ENCODE measurements at regions not wholly inside any gene's neighbourhood (a gene's known extent, or its start where the extent isn't known, plus 50 kb on each side); places are given as distances from the start of the nearest gene placed in this dataset.
"Not testable (repeated sequence)": the region's sequence is repeated elsewhere in the genome, so short reads cannot be mapped to it uniquely, and the experiment has no call there.

DNA sequence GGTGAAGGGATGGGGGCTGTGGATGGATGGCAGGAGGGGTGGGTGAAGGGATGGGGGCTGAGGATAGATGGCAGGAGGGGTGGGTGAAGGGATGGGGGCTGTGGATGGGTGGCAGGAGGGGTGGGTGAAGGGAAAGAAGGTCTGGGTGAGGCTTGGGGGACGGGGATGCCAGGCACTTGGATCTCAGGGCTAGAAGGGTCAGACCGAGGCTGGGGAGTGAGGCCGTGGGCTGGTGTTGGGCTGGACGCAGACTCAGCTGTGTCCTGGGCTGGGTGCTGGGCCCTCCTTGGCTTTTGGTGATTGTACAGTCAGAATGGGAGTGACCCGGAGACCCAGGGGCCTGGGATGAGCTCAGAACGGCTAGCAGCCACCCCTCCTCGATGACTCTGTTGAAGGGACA lies 192.4 kb downstream of the TMEM121 start:
- not testable (repeated sequence) for H4K12ac ChIP-seq (ENCODE audit: low read depth, low read length); H3K4me2 ChIP-seq (ENCODE audit: low read length); DNase-seq; H3K23ac ChIP-seq (ENCODE audit: low read length); H4K8ac ChIP-seq (ENCODE audit: low read depth, low read length); H2AK5ac ChIP-seq (ENCODE audit: low read length); H3K4me3 ChIP-seq (ENCODE audit: low read depth, low read length); H2BK12ac ChIP-seq (ENCODE audit: low read length); H2BK5ac ChIP-seq (ENCODE audit: low read depth, low read length, poor library complexity); H3K18ac ChIP-seq (ENCODE audit: low read length); H2AFZ ChIP-seq (ENCODE audit: insufficient read depth, low read length, poor library complexity); H3K36me3 ChIP-seq (ENCODE audit: control insufficient read depth in 1 of 2, insufficient read depth in 2 of 2, low read length in 2 of 2); H3K14ac ChIP-seq (ENCODE audit: low read length); H2BK120ac ChIP-seq (ENCODE audit: insufficient read depth, low read length, poor library complexity); H3K9ac ChIP-seq (ENCODE audit: low read length); H3K27ac ChIP-seq (ENCODE audit: low read depth, low read length); H4K91ac ChIP-seq (ENCODE audit: low read depth, low read length); H3K79me1 ChIP-seq (ENCODE audit: low read length); H3K4ac ChIP-seq (ENCODE audit: low read depth, low read length); H3K79me2 ChIP-seq (ENCODE audit: control insufficient read depth, insufficient read depth, low read length, poor library complexity); H3K27me3 ChIP-seq (ENCODE audit: insufficient read depth, low read length); H3K4me1 ChIP-seq (ENCODE audit: control insufficient read depth in 1 of 2, insufficient read depth in 2 of 2, low read length in 2 of 2)
- H3K9me3 ChIP-seq (ENCODE audit: insufficient read depth, low read depth, low read length) = peaks cover 19% of the 10 kb centered on the region
- WGBS (ENCODE audit: extremely low coverage, insufficient coverage, insufficient read length) = no CpG with 5 or more reads among the region's 7 CpGs

DNA sequence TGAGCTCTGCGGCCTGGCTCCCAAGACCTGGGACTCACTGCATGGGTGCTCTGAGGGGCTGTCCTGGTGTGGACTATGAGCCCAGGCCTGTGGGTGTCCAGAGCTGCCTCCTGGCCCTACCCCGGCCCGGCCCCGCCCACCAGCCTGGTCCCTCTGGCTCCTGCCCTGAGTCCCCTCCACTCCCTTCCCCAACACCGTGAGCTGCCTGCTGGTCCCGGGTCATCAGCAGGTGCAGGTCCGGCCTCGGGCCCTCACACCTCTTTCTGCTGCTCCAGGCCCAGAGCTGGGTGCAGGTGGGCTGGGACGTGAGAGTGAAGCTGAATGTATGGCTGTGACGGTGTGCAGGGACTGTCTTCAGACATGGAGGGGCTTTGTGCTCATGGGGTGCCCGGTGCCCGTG lies 193.7 kb downstream of the TMEM121 start:
- no CpG with 5 or more reads among the region's 12 CpGs for WGBS (ENCODE audit: extremely low coverage, insufficient coverage, insufficient read length)
- H3K4me3 ChIP-seq (ENCODE audit: low read depth, low read length); H4K12ac ChIP-seq (ENCODE audit: low read depth, low read length); DNase-seq; H2AFZ ChIP-seq (ENCODE audit: insufficient read depth, low read length, poor library complexity); H3K4me1 ChIP-seq (ENCODE audit: control insufficient read depth in 1 of 2, insufficient read depth in 2 of 2, low read length in 2 of 2); H3K27me3 ChIP-seq (ENCODE audit: insufficient read depth, low read length); H2BK5ac ChIP-seq (ENCODE audit: low read depth, low read length, poor library complexity); H3K18ac ChIP-seq (ENCODE audit: low read length); H4K91ac ChIP-seq (ENCODE audit: low read depth, low read length); H4K8ac ChIP-seq (ENCODE audit: low read depth, low read length); H3K4me2 ChIP-seq (ENCODE audit: low read length); H2BK120ac ChIP-seq (ENCODE audit: insufficient read depth, low read length, poor library complexity); H3K23ac ChIP-seq (ENCODE audit: low read length); H3K4ac ChIP-seq (ENCODE audit: low read depth, low read length); H3K14ac ChIP-seq (ENCODE audit: low read length); H3K27ac ChIP-seq (ENCODE audit: low read depth, low read length); H3K79me2 ChIP-seq (ENCODE audit: control insufficient read depth, insufficient read depth, low read length, poor library complexity); H2BK12ac ChIP-seq (ENCODE audit: low read length); H3K9ac ChIP-seq (ENCODE audit: low read length); H2AK5ac ChIP-seq (ENCODE audit: low read length); H3K79me1 ChIP-seq (ENCODE audit: low read length); H3K36me3 ChIP-seq (ENCODE audit: control insufficient read depth in 1 of 2, insufficient read depth in 2 of 2, low read length in 2 of 2): not testable (repeated sequence)
- H3K9me3 ChIP-seq (ENCODE audit: insufficient read depth, low read depth, low read length) = peaks cover 24% of the 10 kb centered on the region

DNA sequence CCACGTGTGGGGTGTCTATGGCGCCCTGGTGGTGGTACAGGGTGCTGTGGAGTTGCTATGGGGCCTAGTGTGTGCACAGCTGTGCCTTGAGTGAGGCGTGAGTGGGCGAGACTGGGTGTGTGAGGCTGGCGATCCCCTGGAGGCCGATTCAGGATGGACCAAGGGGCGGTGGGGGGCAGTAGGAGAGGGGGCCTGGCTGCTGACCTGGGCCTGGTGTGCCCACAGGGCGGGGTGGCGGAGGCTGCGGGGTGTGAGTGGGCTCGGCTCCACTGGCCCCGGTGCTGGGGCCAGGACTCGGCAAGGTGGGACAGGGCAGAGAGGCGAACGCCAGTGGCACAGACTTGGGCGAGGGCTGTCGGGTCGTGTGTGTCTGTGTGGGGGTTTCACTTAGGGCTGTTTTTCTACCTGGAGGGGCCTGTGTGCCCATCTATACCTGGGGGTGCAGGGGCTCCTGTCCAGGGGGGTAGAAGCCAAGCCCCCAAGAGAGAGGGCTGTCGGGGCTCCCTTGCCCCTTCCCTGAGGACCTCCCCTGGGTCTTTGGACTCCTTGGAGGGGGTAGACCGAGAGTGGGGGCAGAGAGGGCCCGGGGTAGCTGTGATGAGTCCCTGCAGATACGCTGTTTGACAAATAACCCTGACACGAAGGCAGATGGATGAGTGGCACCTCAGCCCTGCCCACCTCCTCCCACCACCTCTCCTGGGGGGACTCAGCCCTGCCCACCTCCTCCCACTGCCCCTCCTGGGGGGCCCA lies 194.6 kb downstream of the TMEM121 start:
- not testable (repeated sequence) for H3K4me2 ChIP-seq (ENCODE audit: low read length); H4K12ac ChIP-seq (ENCODE audit: low read depth, low read length); H3K79me1 ChIP-seq (ENCODE audit: low read length); H3K27ac ChIP-seq (ENCODE audit: low read depth, low read length); H3K4me3 ChIP-seq (ENCODE audit: low read depth, low read length); H3K4ac ChIP-seq (ENCODE audit: low read depth, low read length); H2BK12ac ChIP-seq (ENCODE audit: low read length); H3K14ac ChIP-seq (ENCODE audit: low read length); H2BK120ac ChIP-seq (ENCODE audit: insufficient read depth, low read length, poor library complexity); H2AK5ac ChIP-seq (ENCODE audit: low read length); DNase-seq; H3K18ac ChIP-seq (ENCODE audit: low read length); H3K36me3 ChIP-seq (ENCODE audit: control insufficient read depth in 1 of 2, insufficient read depth in 2 of 2, low read length in 2 of 2); H3K23ac ChIP-seq (ENCODE audit: low read length); H3K9ac ChIP-seq (ENCODE audit: low read length); H4K8ac ChIP-seq (ENCODE audit: low read depth, low read length); H3K79me2 ChIP-seq (ENCODE audit: control insufficient read depth, insufficient read depth, low read length, poor library complexity); H4K91ac ChIP-seq (ENCODE audit: low read depth, low read length); H2AFZ ChIP-seq (ENCODE audit: insufficient read depth, low read length, poor library complexity); H2BK5ac ChIP-seq (ENCODE audit: low read depth, low read length, poor library complexity); H3K27me3 ChIP-seq (ENCODE audit: insufficient read depth, low read length); H3K4me1 ChIP-seq (ENCODE audit: control insufficient read depth in 1 of 2, insufficient read depth in 2 of 2, low read length in 2 of 2)
- peaks cover 24% of the 10 kb centered on the region for H3K9me3 ChIP-seq (ENCODE audit: insufficient read depth, low read depth, low read length)
- no CpG with 5 or more reads among the region's 23 CpGs for WGBS (ENCODE audit: extremely low coverage, insufficient coverage, insufficient read length)

DNA sequence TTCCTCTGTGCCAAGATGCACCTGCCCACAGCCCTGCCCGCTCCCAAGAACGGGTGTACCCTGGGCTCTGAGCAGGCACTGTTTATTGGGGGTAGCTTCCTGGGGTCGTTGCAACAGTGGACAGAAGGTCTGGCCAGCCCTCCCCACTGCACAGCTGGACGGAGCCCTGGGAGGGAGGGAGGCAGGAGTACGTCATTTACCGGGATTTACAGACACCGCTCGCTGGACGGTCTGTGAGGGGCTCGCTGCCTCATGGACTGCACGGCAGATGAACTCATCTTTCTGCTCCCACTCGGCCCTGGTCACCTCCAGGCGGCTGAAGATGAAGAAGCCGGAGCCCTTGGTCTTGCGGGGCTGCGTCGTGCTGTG lies 195.2 kb downstream of the TMEM121 start:
- not testable (repeated sequence) for H3K14ac ChIP-seq (ENCODE audit: low read length)

More for the DNA sequence above, 195.2 kb downstream of the TMEM121 start:
- H4K8ac ChIP-seq (ENCODE audit: low read depth, low read length); H3K27ac ChIP-seq (ENCODE audit: low read depth, low read length); H3K23ac ChIP-seq (ENCODE audit: low read length); DNase-seq; H3K79me1 ChIP-seq (ENCODE audit: low read length); H3K4me3 ChIP-seq (ENCODE audit: low read depth, low read length); H3K4me1 ChIP-seq (ENCODE audit: control insufficient read depth in 1 of 2, insufficient read depth in 2 of 2, low read length in 2 of 2); H3K36me3 ChIP-seq (ENCODE audit: control insufficient read depth in 1 of 2, insufficient read depth in 2 of 2, low read length in 2 of 2); H3K9ac ChIP-seq (ENCODE audit: low read length); H3K4ac ChIP-seq (ENCODE audit: low read depth, low read length); H4K91ac ChIP-seq (ENCODE audit: low read depth, low read length); H3K79me2 ChIP-seq (ENCODE audit: control insufficient read depth, insufficient read depth, low read length, poor library complexity); H4K12ac ChIP-seq (ENCODE audit: low read depth, low read length); H3K4me2 ChIP-seq (ENCODE audit: low read length); H3K18ac ChIP-seq (ENCODE audit: low read length); H3K27me3 ChIP-seq (ENCODE audit: insufficient read depth, low read length); H2BK120ac ChIP-seq (ENCODE audit: insufficient read depth, low read length, poor library complexity); H2BK5ac ChIP-seq (ENCODE audit: low read depth, low read length, poor library complexity); H2AFZ ChIP-seq (ENCODE audit: insufficient read depth, low read length, poor library complexity); H2AK5ac ChIP-seq (ENCODE audit: low read length); H2BK12ac ChIP-seq (ENCODE audit: low read length): not testable (repeated sequence)
- H3K9me3 ChIP-seq (ENCODE audit: insufficient read depth, low read depth, low read length) = peaks cover 24% of the 10 kb centered on the region
- WGBS (ENCODE audit: extremely low coverage, insufficient coverage, insufficient read length) = no CpG with 5 or more reads among the region's 17 CpGs
